ENCODE measurements at regions not wholly inside any gene's neighbourhood (a gene's known extent, or its start where the extent isn't known, plus 50 kb on each side); places are given as distances from the start of the nearest gene placed in this dataset.

- WGBS, 2 donors, result 67 to 69% methylated on average over 6 of the region's 6 CpGs
- TF ChIP-seq, protein P1, sequence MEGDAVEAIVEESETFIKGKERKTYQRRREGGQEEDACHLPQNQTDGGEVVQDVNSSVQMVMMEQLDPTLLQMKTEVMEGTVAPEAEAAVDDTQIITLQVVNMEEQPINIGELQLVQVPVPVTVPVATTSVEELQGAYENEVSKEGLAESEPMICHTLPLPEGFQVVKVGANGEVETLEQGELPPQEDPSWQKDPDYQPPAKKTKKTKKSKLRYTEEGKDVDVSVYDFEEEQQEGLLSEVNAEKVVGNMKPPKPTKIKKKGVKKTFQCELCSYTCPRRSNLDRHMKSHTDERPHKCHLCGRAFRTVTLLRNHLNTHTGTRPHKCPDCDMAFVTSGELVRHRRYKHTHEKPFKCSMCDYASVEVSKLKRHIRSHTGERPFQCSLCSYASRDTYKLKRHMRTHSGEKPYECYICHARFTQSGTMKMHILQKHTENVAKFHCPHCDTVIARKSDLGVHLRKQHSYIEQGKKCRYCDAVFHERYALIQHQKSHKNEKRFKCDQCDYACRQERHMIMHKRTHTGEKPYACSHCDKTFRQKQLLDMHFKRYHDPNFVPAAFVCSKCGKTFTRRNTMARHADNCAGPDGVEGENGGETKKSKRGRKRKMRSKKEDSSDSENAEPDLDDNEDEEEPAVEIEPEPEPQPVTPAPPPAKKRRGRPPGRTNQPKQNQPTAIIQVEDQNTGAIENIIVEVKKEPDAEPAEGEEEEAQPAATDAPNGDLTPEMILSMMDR (IDR thresholded peaks at IDR 0.05), result no peak
- no peak for TF ChIP-seq POLR2A (IDR thresholded peaks at IDR 0.05)
- no peak for DNase-seq (ENCODE audit: low spot score in 2 of 2)
- H3K4me3 ChIP-seq (ENCODE audit: low read depth, poor library complexity, severe bottlenecking), result no peak overlapping the region
- intact Hi-C loops (cut with DNase I; ENCODE audit: low total_unique reads), result loop anchor here (5.0 kb wide), 1 partner anchor 436 kb away; no protein-coding TSS in a partner anchor
These were observed 64.4 kb upstream of the FUCA2 start for GRCh38 chr6:143575901-143576426.

DNA sequence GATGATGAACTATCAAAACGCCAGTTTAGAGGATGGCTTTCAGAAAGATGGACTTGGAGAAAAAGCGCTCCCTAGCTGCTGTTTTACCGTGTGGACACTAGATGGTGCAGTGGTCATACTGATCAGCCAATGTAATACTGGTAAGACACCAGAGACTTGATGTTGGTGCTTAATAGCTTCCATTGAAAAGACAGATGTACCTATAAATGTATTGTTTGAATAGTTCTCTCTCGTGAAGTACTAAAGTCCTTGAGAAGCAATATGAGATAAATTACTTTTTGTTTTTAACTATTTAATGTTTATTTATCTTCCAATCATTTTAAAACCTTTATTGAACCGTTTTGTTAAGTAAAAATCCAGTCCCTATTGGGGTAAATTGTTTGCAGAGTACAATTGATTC, 63.9 kb upstream of the FUCA2 start:
- no peak overlapping the region for H3K4me3 ChIP-seq (ENCODE audit: low read depth, poor library complexity, severe bottlenecking)
- TF ChIP-seq, protein P1 (IDR thresholded peaks at IDR 0.05), result peak in 1 of 3 donors; percentile 77
- TF ChIP-seq POLR2A (IDR thresholded peaks at IDR 0.05), result no peak
- WGBS, 2 donors, result 7 to 13% methylated on average over 5 of the region's 5 CpGs
- intact Hi-C loops (cut with DNase I; ENCODE audit: low total_unique reads), result loop anchor here (5.0 kb wide), 1 partner anchor 437 kb away; no protein-coding TSS in a partner anchor
- DNase-seq (ENCODE audit: low spot score in 2 of 2), result peak in 1 of 2 donors; percentile 68

DNA sequence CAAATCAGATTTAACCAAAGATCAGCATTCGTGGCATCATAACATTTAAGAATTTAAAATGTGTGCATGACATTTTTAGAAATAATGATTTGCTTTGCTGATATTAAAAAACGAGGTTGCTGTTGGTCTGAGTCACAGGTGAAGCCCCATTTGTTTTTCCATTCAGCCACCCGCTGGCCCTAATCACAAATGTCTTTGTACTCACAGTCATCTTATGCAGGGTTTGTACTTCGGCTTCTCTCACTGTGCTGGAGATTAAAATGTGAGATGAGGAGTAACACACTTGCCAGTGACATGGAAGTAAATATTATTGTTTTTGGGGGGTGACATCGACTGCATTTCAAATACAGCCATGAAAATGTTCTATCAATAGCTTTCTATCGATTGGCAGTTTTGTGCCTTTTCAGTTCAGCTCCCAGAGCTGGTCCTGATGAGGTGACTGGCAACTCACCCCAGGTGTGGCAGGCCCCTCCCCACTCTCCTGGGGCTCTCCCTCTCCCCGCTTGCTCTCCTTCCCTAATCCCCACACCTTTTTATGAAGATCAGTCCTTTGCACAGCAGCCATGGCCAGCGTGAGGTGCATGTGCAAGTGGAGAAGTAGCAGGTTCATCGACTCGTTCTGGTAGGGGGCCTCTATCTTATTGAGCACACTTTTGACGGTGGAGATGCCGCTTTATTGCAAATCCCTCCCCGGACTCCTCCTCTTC, 58.8 kb upstream of the FUCA2 start:
- intact Hi-C loops (cut with DNase I; ENCODE audit: low total_unique reads), result no loop called here
- DNase-seq (ENCODE audit: low spot score in 2 of 2), result no peak
- 79 to 90% methylated on average over 13 of the region's 13 CpGs for WGBS, 2 donors

GRCh38 chr6:143569040-143569439, 57.5 kb upstream of the FUCA2 start:
- 51 to 55% methylated on average over 4 of the region's 4 CpGs for WGBS, 2 donors
- intact Hi-C loops (cut with DNase I; ENCODE audit: low total_unique reads), result no loop called here
- DNase-seq (ENCODE audit: low spot score in 2 of 2), result peak in 1 of 2 donors; percentile 32
- no peak overlapping the region for H3K4me3 ChIP-seq (ENCODE audit: low read depth, poor library complexity, severe bottlenecking)
- TF ChIP-seq, protein P1 (IDR thresholded peaks at IDR 0.05), result no peak
- no peak for TF ChIP-seq POLR2A (IDR thresholded peaks at IDR 0.05)

More for the DNA sequence above, 58.8 kb upstream of the FUCA2 start:
- H3K4me3 ChIP-seq (ENCODE audit: low read depth, poor library complexity, severe bottlenecking), result no peak overlapping the region
- no peak for TF ChIP-seq POLR2A (IDR thresholded peaks at IDR 0.05)
- TF ChIP-seq, protein P1 (IDR thresholded peaks at IDR 0.05), result no peak

DNA sequence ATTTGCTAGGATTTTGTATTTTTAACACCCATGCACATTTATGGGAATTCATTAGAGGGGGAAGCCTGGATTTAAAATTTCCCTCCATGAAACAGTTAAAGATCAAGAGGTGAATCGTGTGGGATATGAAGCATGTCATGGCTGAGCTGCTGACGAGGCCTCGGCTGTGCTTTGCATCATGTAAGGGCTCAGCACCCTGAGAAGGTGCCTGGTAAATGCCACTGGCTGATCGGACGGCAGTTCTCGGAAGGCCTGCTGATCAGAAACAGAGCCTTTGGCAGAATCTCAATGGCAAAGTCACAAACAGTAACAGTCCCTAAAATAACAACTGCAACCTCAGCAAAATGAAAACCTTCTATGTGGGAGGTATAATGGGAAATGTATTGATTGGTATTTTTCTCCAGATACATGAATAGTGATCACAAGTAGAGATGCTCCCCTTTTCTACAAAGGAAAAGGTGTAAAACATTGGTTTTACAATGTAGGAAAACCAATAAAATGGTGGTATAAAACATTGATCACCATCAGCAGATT, 53.0 kb upstream of the FUCA2 start:
- H3K4me3 ChIP-seq (ENCODE audit: low read depth, poor library complexity, severe bottlenecking), result no peak overlapping the region
- TF ChIP-seq, protein P1 (IDR thresholded peaks at IDR 0.05), result no peak
- no peak for TF ChIP-seq POLR2A (IDR thresholded peaks at IDR 0.05)
- intact Hi-C loops (cut with DNase I; ENCODE audit: low total_unique reads), result no loop called here
- WGBS, 2 donors, result 68 to 73% methylated on average over 6 of the region's 6 CpGs
- DNase-seq (ENCODE audit: low spot score in 2 of 2), result no peak

All from lower leg skin (tissue), 4 donors.